MCF 10A (cell line): ENCODE measurements at regions not wholly inside any gene's neighbourhood (a gene's known extent, or its start where the extent isn't known, plus 50 kb on each side); places are given as distances from the start of the nearest gene placed in this dataset.

Experiments used
- BruUV-seq: library from RNA; stranded (reverse); fragments of 400-500 nt; replicated peaks from 2 replicates; lab custom pipeline; 2021; lab: Mats Ljungman, UMichigan
- CTCF ChIA-PET: fragments of 300-600 bp; sonication (Branson Sonifier 250); formaldehyde crosslinking; extraction: SDS; loops from one replicate; lab custom pipeline; 2021; ENCODE audit warnings: antibody characterized with exemption, inconsistent platforms; lab: Yijun Ruan, JAX
- POLR2A ChIA-PET: fragments of 300-600, 350-650 bp; sonication (Branson Sonifier 250); formaldehyde crosslinking; extraction: SDS; loops from one replicate; lab custom pipeline; 2020; ENCODE audit warnings: antibody characterized with exemption, inconsistent platforms; lab: Yijun Ruan, JAX
- DNase-seq: peaks from one replicate; pipeline ENCODE4 v3.0.0-alpha.2; 2018; ENCODE audit not compliant: unreplicated experiment
- H3K27ac Mint-ChIP-seq: one replicate; pipeline ENCODE4 v1.8.0; 2022; ENCODE audit warnings: mild to moderate bottlenecking, low read depth, mixed read lengths; ENCODE audit not compliant: unreplicated experiment
- H3K27me3 Mint-ChIP-seq: one replicate; pipeline ENCODE4 v1.8.0; 2022; ENCODE audit warnings: mixed read lengths; ENCODE audit not compliant: insufficient read depth, unreplicated experiment
- H3K36me3 Mint-ChIP-seq: one replicate; pipeline ENCODE4 v1.8.0; 2022; ENCODE audit warnings: mild to moderate bottlenecking, moderate library complexity, mixed read lengths; ENCODE audit not compliant: insufficient read depth, unreplicated experiment
- H3K4me1 Mint-ChIP-seq: one replicate; pipeline ENCODE4 v1.8.0; 2022; ENCODE audit warnings: mixed read lengths; ENCODE audit not compliant: insufficient read depth, unreplicated experiment
- H3K4me3 Mint-ChIP-seq: one replicate; pipeline ENCODE4 v1.8.0; 2022; ENCODE audit warnings: mild to moderate bottlenecking, moderate library complexity, mixed read lengths; ENCODE audit not compliant: unreplicated experiment
- H3K9me3 Mint-ChIP-seq: one replicate; pipeline ENCODE4 v1.8.0; 2022; ENCODE audit warnings: mixed read lengths; ENCODE audit not compliant: unreplicated experiment
- CTCF ChIP-seq: fragments of 200-600 bp; IDR thresholded peaks from one replicate; pipeline ENCODE4 v1.8.0; 2022; ENCODE audit warnings: antibody characterized with exemption, mild to moderate bottlenecking; ENCODE audit not compliant: unreplicated experiment
- intact Hi-C: fragments of 100-400 bp; cut with micrococcal nuclease; formaldehyde crosslinking; loops from 2 replicates; pipeline ENCODE4 v1.14.1; 2022

- Mint-ChIP-seq H3K36me3 (no peaks in the 10 kb centered on the region), H3K27me3 (no peaks in the 10 kb centered on the region), H3K4me1 (peaks cover 28% of the 10 kb centered on the region), H3K9me3 (peaks cover under 1% of the 10 kb centered on the region), H3K27ac (no peak overlapping the region), H3K4me3 (no peak overlapping the region)
- CTCF ChIA-PET = no interaction called here
- intact Hi-C loops = loop anchor here (10.0 kb wide), 1 partner anchor 1733 kb away; the partner anchor contains the start of gene FAT4
- POLR2A ChIA-PET = interaction anchor here (0.6 kb wide), 1 partner anchor 10 kb away, joined by 3 read pairs; no protein-coding TSS in a partner anchor
- no peak for DNase-seq
- TF ChIP-seq CTCF = no peak
- no TSS peak for BruUV-seq
These were observed 584.8 kb upstream of the INTU start for GRCh38 chr4:127047930-127048329.

- ChIA-PET POLR2A (interaction anchor here (0.6 kb wide), 2 partner anchors 11 to 87 kb away, joined by 3 read pairs; no protein-coding TSS in a partner anchor), CTCF (interaction anchor here (0.6 kb wide), 1 partner anchor 571 kb away, joined by 3 read pairs; no protein-coding TSS in a partner anchor)
- no peak for TF ChIP-seq CTCF
- Mint-ChIP-seq H3K4me1 (peaks cover 28% of the 10 kb centered on the region), H3K9me3 (no peaks in the 10 kb centered on the region), H3K4me3 (no peak overlapping the region), H3K27ac (no peak overlapping the region), H3K27me3 (no peaks in the 10 kb centered on the region), H3K36me3 (no peaks in the 10 kb centered on the region)
- DNase-seq = no peak
- intact Hi-C loops = loop anchor here (10.0 kb wide), 1 partner anchor 1734 kb away; the partner anchor contains the start of gene FAT4
- BruUV-seq = no TSS peak
These were observed 584.2 kb upstream of the INTU start for GRCh38 chr4:127048376-127049044.

- H3K27me3 Mint-ChIP-seq = no peaks in the 10 kb centered on the region
- H3K4me1 Mint-ChIP-seq = peaks cover 28% of the 10 kb centered on the region
- ChIA-PET POLR2A (no interaction called here), CTCF (interaction anchor here (0.6 kb wide), 3 partner anchors 350 to 572 kb away, joined by 3 read pairs; no protein-coding TSS in a partner anchor)
- no peaks in the 10 kb centered on the region for H3K36me3 Mint-ChIP-seq
- no TSS peak for BruUV-seq
- no peak for TF ChIP-seq CTCF
- H3K27ac Mint-ChIP-seq = no peak overlapping the region
- H3K4me3 Mint-ChIP-seq = no peak overlapping the region
- intact Hi-C loops = loop anchor here (10.0 kb wide), 1 partner anchor 1735 kb away; the partner anchor contains the start of gene FAT4
- H3K9me3 Mint-ChIP-seq = no peaks in the 10 kb centered on the region
- no peak for DNase-seq
These were observed 583.2 kb upstream of the INTU start for GRCh38 chr4:127049526-127049925.

- no peak overlapping the region for H3K4me3 Mint-ChIP-seq
- H3K4me1 Mint-ChIP-seq = peaks cover 12% of the 10 kb centered on the region
- no peak overlapping the region for H3K27ac Mint-ChIP-seq
- peaks cover 12% of the 10 kb centered on the region for H3K9me3 Mint-ChIP-seq
- ChIA-PET CTCF (interaction anchor here (0.6 to 0.8 kb wide), 2 partner anchors 463 to 523 kb away, joined by 3 to 5 read pairs; no protein-coding TSS in a partner anchor), POLR2A (interaction anchor here (0.6 kb wide), 1 partner anchor 327 kb away, joined by 3 read pairs; no protein-coding TSS in a partner anchor)
- no TSS peak for BruUV-seq
- intact Hi-C loops = no loop called here
- no peak for TF ChIP-seq CTCF
- DNase-seq = no peak
- H3K27me3 Mint-ChIP-seq = no peaks in the 10 kb centered on the region
- no peaks in the 10 kb centered on the region for H3K36me3 Mint-ChIP-seq
These were observed 580.0 kb upstream of the INTU start for GRCh38 chr4:127052742-127053141.
